Natural killer cell (primary cell): ENCODE measurements at regions not wholly inside any gene's neighbourhood (a gene's known extent, or its start where the extent isn't known, plus 50 kb on each side); places are given as distances from the start of the nearest gene placed in this dataset.

ENCODE experiments used
- ATAC-seq, 3 donors: fragments of 150-1000 bp in 2 of 3; fragments of 200-7000 bp in 1 of 3; cut with Tn5 transposase; 1 replicate in 1 of 3; 2 replicates in 2 of 3; pipeline ENCODE4 v1.10.0; 2021; ENCODE audit warnings: mild to moderate bottlenecking in 2 of 3, moderate library complexity in 2 of 3
- DNase-seq, 2 donors: peaks; one replicate each; pipeline versions ENCODE4 v3.0.0 to v3.0.0-alpha.2; 2013 to 2021; ENCODE audit warnings: mixed read lengths in 1 of 2
- H3K27ac ChIP-seq: one replicate; pipeline ENCODE4 v1.5.1; 2013; ENCODE audit warnings: mild to moderate bottlenecking, low read length
- H3K27me3 ChIP-seq: one replicate; pipeline ENCODE4 v1.6.1; 2013; ENCODE audit warnings: low read length; ENCODE audit not compliant: control insufficient read depth, insufficient read depth
- H3K36me3 ChIP-seq: one replicate; pipeline ENCODE4 v1.6.1; 2013; ENCODE audit warnings: low read length; ENCODE audit not compliant: control insufficient read depth, insufficient read depth
- H3K4me1 ChIP-seq: one replicate; pipeline ENCODE4 v1.6.1; 2013; ENCODE audit warnings: low read length; ENCODE audit not compliant: control insufficient read depth, insufficient read depth
- H3K4me3 ChIP-seq: one replicate; pipeline ENCODE4 v1.5.1; 2013; ENCODE audit warnings: low read length
- H3K9me3 ChIP-seq: one replicate; pipeline ENCODE4 v1.6.1; 2013; ENCODE audit warnings: low read length; ENCODE audit not compliant: control insufficient read depth, insufficient read depth
- H3K27ac Mint-ChIP-seq, 2 donors: one replicate each; pipeline ENCODE4 v1.8.0; 2022; ENCODE audit warnings: mild to moderate bottlenecking in 2 of 2, mixed read lengths in 2 of 2, moderate library complexity in 1 of 2
- H3K27me3 Mint-ChIP-seq, 2 donors: one replicate each; pipeline ENCODE4 v1.8.0; 2022; ENCODE audit warnings: low read depth in 2 of 2, mixed read lengths in 2 of 2
- H3K36me3 Mint-ChIP-seq: one replicate; pipeline ENCODE4 v1.8.0; 2022; ENCODE audit warnings: mixed read lengths
- H3K4me1 Mint-ChIP-seq, 2 donors: one replicate each; pipeline ENCODE4 v1.8.0; 2022; ENCODE audit warnings: mixed read lengths in 2 of 2
- H3K4me3 Mint-ChIP-seq: one replicate; pipeline ENCODE4 v1.8.0; 2022; ENCODE audit warnings: mild to moderate bottlenecking, moderate library complexity, mixed read lengths
- H3K9me3 Mint-ChIP-seq, 2 donors: one replicate each; pipeline ENCODE4 v1.8.0; 2022; ENCODE audit warnings: mixed read lengths in 2 of 2
- CTCF ChIP-seq: fragments of 200-600 bp; IDR thresholded peaks from one replicate; pipeline ENCODE4 v1.8.0; 2022; ENCODE audit warnings: antibody characterized with exemption
- WGBS: methylation state at CpG from one replicate; pipeline ENCODE4 v1.1.7; 2013; ENCODE audit warnings: missing lambda C conversion rate; ENCODE audit not compliant: insufficient coverage; 5-methylcytosine and 5-hydroxymethylcytosine counted together
- intact Hi-C: fragments of 100-400 bp; cut with micrococcal nuclease; formaldehyde crosslinking; loops from one replicate; pipeline ENCODE4 v1.14.2; 2022

- Histone ChIP-seq H3K27me3 (no peaks in the 10 kb centered on the region), H3K9me3 (no peaks in the 10 kb centered on the region), H3K4me3 (no peak overlapping the region), H3K27ac (no peak overlapping the region), H3K4me1 (no peaks in the 10 kb centered on the region), H3K36me3 (no peaks in the 10 kb centered on the region)
- no peak for TF ChIP-seq CTCF
- Mint-ChIP-seq H3K27me3 (no peaks in the 10 kb centered on the region), H3K4me1 (no peaks in the 10 kb centered on the region), H3K4me3 (no peak overlapping the region), H3K36me3 (no peaks in the 10 kb centered on the region), H3K27ac (no peak overlapping the region), H3K9me3 (peaks cover 0 to 12% of the 10 kb centered on the region in 2 donors)
- 76% methylated on average over 5 of the region's 8 CpGs for WGBS
- intact Hi-C loops: no loop called here
- ATAC-seq: no peak
- DNase-seq: no peak
Measured at GRCh38 chr4:181757910-181758660, 485.1 kb upstream of the TENM3 start.

GRCh38 chr4:181760560-181760959 lies 482.6 kb upstream of the TENM3 start:
- intact Hi-C loops: no loop called here
- no peaks in the 10 kb centered on the region for H3K36me3 ChIP-seq
- H3K4me1 ChIP-seq: no peaks in the 10 kb centered on the region
- no peak for TF ChIP-seq CTCF
- no peaks in the 10 kb centered on the region for H3K27me3 ChIP-seq
- no peak overlapping the region for H3K27ac ChIP-seq
- no peak for DNase-seq
- H3K4me1 Mint-ChIP-seq: no peaks in the 10 kb centered on the region
- H3K4me3 ChIP-seq: no peak overlapping the region
- no peaks in the 10 kb centered on the region for H3K36me3 Mint-ChIP-seq
- no peak overlapping the region for H3K4me3 Mint-ChIP-seq
- no peaks in the 10 kb centered on the region for H3K9me3 ChIP-seq
- no peak overlapping the region for H3K27ac Mint-ChIP-seq
- ATAC-seq: no peak
- H3K27me3 Mint-ChIP-seq: no peaks in the 10 kb centered on the region
- H3K9me3 Mint-ChIP-seq: peaks cover 0 to 10% of the 10 kb centered on the region in 2 donors

GRCh38 chr4:181761156-181761555 lies 482.0 kb upstream of the TENM3 start:
- Mint-ChIP-seq H3K4me3 (no peak overlapping the region), H3K4me1 (no peaks in the 10 kb centered on the region), H3K9me3 (peaks cover 0 to 7% of the 10 kb centered on the region in 2 donors), H3K27me3 (no peaks in the 10 kb centered on the region), H3K36me3 (no peaks in the 10 kb centered on the region), H3K27ac (no peak overlapping the region)
- intact Hi-C loops: no loop called here
- no peaks in the 10 kb centered on the region for H3K9me3 ChIP-seq
- WGBS: 81% methylated on average over 7 of the region's 7 CpGs
- no peak for TF ChIP-seq CTCF
- DNase-seq (no peak), ATAC-seq (no peak)
- no peaks in the 10 kb centered on the region for H3K4me1 ChIP-seq
- no peaks in the 10 kb centered on the region for H3K27me3 ChIP-seq
- no peaks in the 10 kb centered on the region for H3K36me3 ChIP-seq
- H3K4me3 ChIP-seq: no peak overlapping the region
- no peak overlapping the region for H3K27ac ChIP-seq

- intact Hi-C loops: no loop called here
- ATAC-seq (no peak), DNase-seq (no peak)
- Histone ChIP-seq H3K27me3 (no peaks in the 10 kb centered on the region), H3K27ac (no peak overlapping the region), H3K9me3 (no peaks in the 10 kb centered on the region), H3K36me3 (no peaks in the 10 kb centered on the region), H3K4me3 (no peak overlapping the region), H3K4me1 (no peaks in the 10 kb centered on the region)
- no peaks in the 10 kb centered on the region for H3K27me3 Mint-ChIP-seq
- WGBS: 89% methylated on average over 9 of the region's 9 CpGs
- no peaks in the 10 kb centered on the region for H3K36me3 Mint-ChIP-seq
- H3K4me3 Mint-ChIP-seq: no peak overlapping the region
- peaks cover 3 to 4% of the 10 kb centered on the region in 2 donors for H3K9me3 Mint-ChIP-seq
- no peaks in the 10 kb centered on the region for H3K4me1 Mint-ChIP-seq
- TF ChIP-seq CTCF: no peak
- no peak overlapping the region for H3K27ac Mint-ChIP-seq
Measured at GRCh38 chr4:181766061-181766548, 477.1 kb upstream of the TENM3 start.
